ENCODE measurements at regions not wholly inside any gene's neighbourhood (a gene's known extent, or its start where the extent isn't known, plus 50 kb on each side); places are given as distances from the start of the nearest gene placed in this dataset.

GRCh38 chr18:25457601-25458000 is 105.6 kb upstream of the ZNF521 start:
- Mint-ChIP-seq H3K36me3 (no peaks in the 10 kb centered on the region), H3K9me3 (peaks cover 3% of the 10 kb centered on the region in 2 donors), H3K27me3 (ENCODE audit: low read depth in 2 of 2) (peaks cover 2 to 21% of the 10 kb centered on the region in 2 donors), H3K4me3 (no peak overlapping the region), H3K27ac (no peak overlapping the region), H3K4me1 (no peaks in the 10 kb centered on the region)
- intact Hi-C loops (cut with micrococcal nuclease) = no loop called here
- Histone ChIP-seq H3K27ac (ENCODE audit: low read length) (no peak overlapping the region), H3K4me3 (ENCODE audit: low read length) (no peak overlapping the region), H3K9me3 (ENCODE audit: control insufficient read depth, insufficient read depth, low read length) (no peaks in the 10 kb centered on the region), H3K27me3 (ENCODE audit: control insufficient read depth, insufficient read depth, low read length) (no peaks in the 10 kb centered on the region), H3K36me3 (ENCODE audit: control insufficient read depth, insufficient read depth, low read length) (no peaks in the 10 kb centered on the region), H3K4me1 (ENCODE audit: control insufficient read depth, insufficient read depth, low read length) (no peaks in the 10 kb centered on the region)
- DNase-seq (no peak), ATAC-seq (no peak)
- 72% methylated on average over 3 of the region's 3 CpGs for WGBS (ENCODE audit: insufficient coverage)
- TF ChIP-seq, protein P1, sequence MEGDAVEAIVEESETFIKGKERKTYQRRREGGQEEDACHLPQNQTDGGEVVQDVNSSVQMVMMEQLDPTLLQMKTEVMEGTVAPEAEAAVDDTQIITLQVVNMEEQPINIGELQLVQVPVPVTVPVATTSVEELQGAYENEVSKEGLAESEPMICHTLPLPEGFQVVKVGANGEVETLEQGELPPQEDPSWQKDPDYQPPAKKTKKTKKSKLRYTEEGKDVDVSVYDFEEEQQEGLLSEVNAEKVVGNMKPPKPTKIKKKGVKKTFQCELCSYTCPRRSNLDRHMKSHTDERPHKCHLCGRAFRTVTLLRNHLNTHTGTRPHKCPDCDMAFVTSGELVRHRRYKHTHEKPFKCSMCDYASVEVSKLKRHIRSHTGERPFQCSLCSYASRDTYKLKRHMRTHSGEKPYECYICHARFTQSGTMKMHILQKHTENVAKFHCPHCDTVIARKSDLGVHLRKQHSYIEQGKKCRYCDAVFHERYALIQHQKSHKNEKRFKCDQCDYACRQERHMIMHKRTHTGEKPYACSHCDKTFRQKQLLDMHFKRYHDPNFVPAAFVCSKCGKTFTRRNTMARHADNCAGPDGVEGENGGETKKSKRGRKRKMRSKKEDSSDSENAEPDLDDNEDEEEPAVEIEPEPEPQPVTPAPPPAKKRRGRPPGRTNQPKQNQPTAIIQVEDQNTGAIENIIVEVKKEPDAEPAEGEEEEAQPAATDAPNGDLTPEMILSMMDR (IDR thresholded peaks at IDR 0.05) = no peak

GRCh38 chr18:25457126-25457525 is 105.2 kb upstream of the ZNF521 start:
- Histone ChIP-seq H3K4me3 (ENCODE audit: low read length) (no peak overlapping the region), H3K4me1 (ENCODE audit: control insufficient read depth, insufficient read depth, low read length) (no peaks in the 10 kb centered on the region), H3K9me3 (ENCODE audit: control insufficient read depth, insufficient read depth, low read length) (no peaks in the 10 kb centered on the region), H3K27ac (ENCODE audit: low read length) (no peak overlapping the region), H3K36me3 (ENCODE audit: control insufficient read depth, insufficient read depth, low read length) (no peaks in the 10 kb centered on the region), H3K27me3 (ENCODE audit: control insufficient read depth, insufficient read depth, low read length) (no peaks in the 10 kb centered on the region)
- DNase-seq (no peak), ATAC-seq (no peak)
- H3K9me3 Mint-ChIP-seq = peaks cover 3% of the 10 kb centered on the region in 2 donors
- TF ChIP-seq, protein P1 (IDR thresholded peaks at IDR 0.05) = no peak
- H3K4me3 Mint-ChIP-seq = no peak overlapping the region
- no peak overlapping the region for H3K27ac Mint-ChIP-seq
- intact Hi-C loops (cut with micrococcal nuclease) = no loop called here
- peaks cover 2 to 21% of the 10 kb centered on the region in 2 donors for H3K27me3 Mint-ChIP-seq (ENCODE audit: low read depth in 2 of 2)
- H3K36me3 Mint-ChIP-seq = no peaks in the 10 kb centered on the region
- 92% methylated on average over 4 of the region's 4 CpGs for WGBS (ENCODE audit: insufficient coverage)
- no peaks in the 10 kb centered on the region for H3K4me1 Mint-ChIP-seq

DNA sequence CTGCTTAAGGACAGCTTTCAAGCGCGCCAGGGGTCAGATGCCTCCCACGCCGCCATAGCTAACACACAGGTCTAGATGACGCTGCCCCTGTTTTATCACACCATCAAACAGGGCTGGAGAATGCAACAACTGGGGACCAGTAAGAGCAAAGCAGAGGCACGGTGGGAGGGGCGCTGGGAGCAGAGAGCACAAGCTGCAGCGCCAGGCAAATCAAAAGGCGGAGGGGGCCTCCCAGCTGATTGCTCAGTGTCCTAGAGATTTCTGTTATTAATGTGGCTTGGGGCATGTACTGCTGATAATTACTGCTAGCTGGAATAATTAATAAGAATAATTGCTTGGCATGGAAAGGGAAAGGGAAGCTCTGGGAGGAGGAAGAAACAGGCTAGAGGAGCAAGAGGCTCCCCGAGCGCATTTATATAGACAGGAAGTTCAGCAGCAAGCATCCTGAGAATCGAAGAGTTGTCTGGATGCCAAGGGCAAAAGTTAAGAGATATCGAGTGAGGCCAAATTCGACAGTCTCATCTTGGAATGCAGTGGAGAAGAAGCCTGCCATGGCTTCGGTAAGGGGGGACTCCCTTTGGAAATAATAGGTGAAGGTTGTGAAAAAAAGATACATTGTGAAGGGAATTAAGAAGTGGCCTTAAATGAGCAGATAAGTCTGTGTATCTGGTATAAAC is 104.5 kb upstream of the ZNF521 start:
- no peaks in the 10 kb centered on the region for H3K4me1 ChIP-seq (ENCODE audit: control insufficient read depth, insufficient read depth, low read length)
- H3K4me1 Mint-ChIP-seq = no peaks in the 10 kb centered on the region
- H3K4me3 ChIP-seq (ENCODE audit: low read length) = no peak overlapping the region
- ATAC-seq (no peak), DNase-seq (no peak)
- TF ChIP-seq, protein P1 (IDR thresholded peaks at IDR 0.05) = no peak
- intact Hi-C loops (cut with micrococcal nuclease) = no loop called here
- 92% methylated on average over 15 of the region's 15 CpGs for WGBS (ENCODE audit: insufficient coverage)
- H3K27me3 ChIP-seq (ENCODE audit: control insufficient read depth, insufficient read depth, low read length) = no peaks in the 10 kb centered on the region
- H3K27ac ChIP-seq (ENCODE audit: low read length) = no peak overlapping the region
- H3K9me3 Mint-ChIP-seq = peaks cover 3% of the 10 kb centered on the region in 2 donors
- H3K36me3 Mint-ChIP-seq = no peaks in the 10 kb centered on the region
- no peak overlapping the region for H3K4me3 Mint-ChIP-seq
- H3K27me3 Mint-ChIP-seq (ENCODE audit: low read depth in 2 of 2) = peaks cover 2 to 21% of the 10 kb centered on the region in 2 donors
- no peaks in the 10 kb centered on the region for H3K9me3 ChIP-seq (ENCODE audit: control insufficient read depth, insufficient read depth, low read length)
- no peak overlapping the region for H3K27ac Mint-ChIP-seq
- H3K36me3 ChIP-seq (ENCODE audit: control insufficient read depth, insufficient read depth, low read length) = no peaks in the 10 kb centered on the region

DNA sequence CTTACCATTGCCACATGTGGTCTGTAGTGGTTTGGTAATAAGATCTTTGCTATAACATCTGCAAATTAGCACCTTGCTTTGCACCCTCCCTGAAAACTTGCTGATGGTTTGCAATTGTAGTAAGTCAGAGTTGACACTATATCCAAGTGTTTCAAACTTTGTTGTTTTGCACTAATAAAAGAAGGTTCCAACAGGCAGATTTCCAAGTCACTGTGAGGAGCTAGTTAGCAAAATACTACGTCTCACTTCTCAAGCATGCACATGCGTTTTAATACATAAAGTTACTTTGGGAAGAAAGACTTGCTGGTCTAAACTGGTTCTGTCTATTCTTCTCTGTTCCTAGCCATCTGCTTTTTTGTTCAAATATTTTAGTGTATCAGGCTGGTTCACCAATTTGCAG is 103.7 kb upstream of the ZNF521 start:
- Mint-ChIP-seq H3K27ac (no peak overlapping the region), H3K4me1 (no peaks in the 10 kb centered on the region), H3K27me3 (ENCODE audit: low read depth in 2 of 2) (peaks cover 2 to 21% of the 10 kb centered on the region in 2 donors), H3K36me3 (no peaks in the 10 kb centered on the region), H3K9me3 (peaks cover 3 to 7% of the 10 kb centered on the region in 2 donors), H3K4me3 (no peak overlapping the region)
- DNase-seq = no peak
- no peaks in the 10 kb centered on the region for H3K36me3 ChIP-seq (ENCODE audit: control insufficient read depth, insufficient read depth, low read length)
- intact Hi-C loops (cut with micrococcal nuclease) = no loop called here
- H3K4me3 ChIP-seq (ENCODE audit: low read length) = no peak overlapping the region
- WGBS (ENCODE audit: insufficient coverage) = 88% methylated on average over 2 of the region's 2 CpGs
- no peaks in the 10 kb centered on the region for H3K9me3 ChIP-seq (ENCODE audit: control insufficient read depth, insufficient read depth, low read length)
- no peaks in the 10 kb centered on the region for H3K27me3 ChIP-seq (ENCODE audit: control insufficient read depth, insufficient read depth, low read length)
- H3K4me1 ChIP-seq (ENCODE audit: control insufficient read depth, insufficient read depth, low read length) = no peaks in the 10 kb centered on the region
- ATAC-seq = no peak
- TF ChIP-seq, protein P1 (IDR thresholded peaks at IDR 0.05) = no peak
- H3K27ac ChIP-seq (ENCODE audit: low read length) = no peak overlapping the region

All from natural killer cell (primary cell).